GM23338 (cell line): ENCODE measurements at regions not wholly inside any gene's neighbourhood (a gene's known extent, or its start where the extent isn't known, plus 50 kb on each side); places are given as distances from the start of the nearest gene placed in this dataset.

Source experiments
- ATAC-seq: fragments of 200-7000 bp; cut with Tn5 transposase; 3 replicates; pipeline ENCODE4 v1.9.1; 2020
- DNase-seq: peaks from one replicate; pipeline ENCODE4 v3.0.0-alpha.2; 2015; ENCODE audit warnings: low spot score
- H2AFZ ChIP-seq: fragments of 200-600 bp; sonication (generic); 2 replicates; pipeline ENCODE4 v1.8.0; 2016; ENCODE audit warnings: antibody characterized with exemption, mild to moderate bottlenecking, moderate library complexity
- H3F3A ChIP-seq: fragments of 200-600 bp; sonication (generic); replicated peaks from 2 replicates; pipeline ENCODE4 v1.8.0; 2017; ENCODE audit warnings: antibody characterized with exemption, mixed run types, low read depth
- H3K27ac ChIP-seq: fragments of 200-600 bp; sonication (generic); 2 replicates; pipeline ENCODE4 v1.6.1; 2016; ENCODE audit warnings: low read depth
- H3K27me3 ChIP-seq: fragments of 200-600 bp; sonication (generic); 2 replicates; pipeline ENCODE4 v1.8.0; 2016; ENCODE audit warnings: mild to moderate bottlenecking, mixed run types, moderate library complexity; ENCODE audit not compliant: insufficient read depth
- H3K36me3 ChIP-seq: fragments of 200-600 bp; sonication (generic); 2 replicates; pipeline ENCODE4 v1.8.0; 2016; ENCODE audit warnings: mild to moderate bottlenecking; ENCODE audit not compliant: insufficient read depth
- H3K4me1 ChIP-seq: fragments of 200-600 bp; sonication (generic); 2 replicates; pipeline ENCODE4 v1.8.0; 2016; ENCODE audit warnings: mild to moderate bottlenecking, moderate library complexity; ENCODE audit not compliant: insufficient read depth
- H3K4me2 ChIP-seq: fragments of 200-600 bp; sonication (generic); 2 replicates; pipeline ENCODE4 v1.7.1; 2017; ENCODE audit warnings: mixed run types
- H3K4me3 ChIP-seq: fragments of 200-600 bp; sonication (generic); 2 replicates; pipeline ENCODE4 v1.6.1; 2016; ENCODE audit warnings: mixed run types
- H3K79me2 ChIP-seq: fragments of 200-600 bp; sonication (generic); replicated peaks from 2 replicates; pipeline ENCODE4 v1.8.0; 2017; ENCODE audit warnings: mild to moderate bottlenecking; ENCODE audit not compliant: insufficient read depth
- H3K9me2 ChIP-seq: fragments of 200-600 bp; sonication (generic); 2 replicates; pipeline ENCODE4 v1.8.0; 2017; ENCODE audit not compliant: insufficient read depth
- H4K20me1 ChIP-seq: fragments of 200-600 bp; sonication (generic); replicated peaks from 2 replicates; pipeline ENCODE4 v1.8.0; 2017; ENCODE audit warnings: mild to moderate bottlenecking; ENCODE audit not compliant: insufficient read depth
- H3K27ac Mint-ChIP-seq: 2 replicates; pipeline ENCODE4 v1.8.0; 2020; ENCODE audit warnings: inconsistent platforms, mild to moderate bottlenecking, moderate library complexity, mixed read lengths
- H3K27me3 Mint-ChIP-seq: 3 replicates; pipeline ENCODE4 v1.8.0; 2022; ENCODE audit warnings: low read depth, mild to moderate bottlenecking, moderate library complexity, mixed read lengths, inconsistent platforms; ENCODE audit not compliant: insufficient read depth, poor library complexity
- H3K36me3 Mint-ChIP-seq: 3 replicates; pipeline ENCODE4 v1.8.0; 2021; ENCODE audit warnings: low read depth, mild to moderate bottlenecking, inconsistent platforms, moderate library complexity, mixed read lengths
- H3K4me1 Mint-ChIP-seq: 3 replicates; pipeline ENCODE4 v1.8.0; 2020; ENCODE audit warnings: mild to moderate bottlenecking, inconsistent platforms, mixed read lengths
- H3K4me3 Mint-ChIP-seq: 3 replicates; pipeline ENCODE4 v1.8.0; 2021; ENCODE audit warnings: moderate library complexity, mild to moderate bottlenecking, inconsistent platforms, mixed read lengths
- H3K9me3 Mint-ChIP-seq: 3 replicates; pipeline ENCODE4 v1.8.0; 2020; ENCODE audit warnings: moderate library complexity, mild to moderate bottlenecking, inconsistent platforms, mixed read lengths
- CREB1 ChIP-seq: fragments of 250-450 bp; sonication (Bioruptor Pico); IDR thresholded peaks from 2 replicates; pipeline ENCODE4 v1.5.0; 2020; ENCODE audit warnings: low read depth, mild to moderate bottlenecking, moderate library complexity
- CTCF ChIP-seq, 2 experiments: fragments of 200-600 bp in 1 of 2; sonication (generic) in 1 of 2; conservative IDR thresholded peaks; 2 replicates each; pipeline versions ENCODE4 v1.5.1 to v1.6.1; 2016 to 2017; ENCODE audit warnings: antibody characterized with exemption in 2 of 2, low read depth in 2 of 2, mild to moderate bottlenecking in 2 of 2, moderate library complexity in 1 of 2
- EZH2 ChIP-seq: fragments of 200-600 bp; sonication (generic); IDR thresholded peaks from one replicate; pipeline ENCODE4 v1.8.0; 2017; ENCODE audit warnings: antibody characterized with exemption, mild to moderate bottlenecking, low read depth; ENCODE audit not compliant: unreplicated experiment
- EZH2phosphoT487 ChIP-seq: fragments of 200-600 bp; sonication (generic); IDR thresholded peaks from one replicate; pipeline ENCODE4 v1.8.1; 2018; ENCODE audit warnings: antibody characterized with exemption; ENCODE audit not compliant: unreplicated experiment
- JUNB ChIP-seq: IDR thresholded peaks from one replicate; pipeline ENCODE4 v1.6.1; 2016; ENCODE audit warnings: antibody characterized with exemption; ENCODE audit not compliant: unreplicated experiment
- POLR2AphosphoS5 ChIP-seq: IDR thresholded peaks from 2 replicates; pipeline ENCODE4 v1.6.1; 2016; ENCODE audit warnings: antibody characterized with exemption, low read depth
- STAT1 ChIP-seq: IDR thresholded peaks from one replicate; pipeline ENCODE4 v1.6.1; 2016; ENCODE audit warnings: antibody characterized with exemption; ENCODE audit not compliant: unreplicated experiment
- ZNF114 ChIP-seq: fragments of 250-450 bp; sonication (Bioruptor Pico); IDR thresholded peaks from 2 replicates; pipeline ENCODE4 v1.5.0; 2020; ENCODE audit warnings: mild to moderate bottlenecking, moderate library complexity
- TF ChIP-seq, protein P1 (sequence below): fragments of 250-450 bp; sonication (Bioruptor Pico); IDR thresholded peaks from 2 replicates; pipeline ENCODE4 v1.5.0; 2020; ENCODE audit warnings: mild to moderate bottlenecking, moderate library complexity

DNA sequence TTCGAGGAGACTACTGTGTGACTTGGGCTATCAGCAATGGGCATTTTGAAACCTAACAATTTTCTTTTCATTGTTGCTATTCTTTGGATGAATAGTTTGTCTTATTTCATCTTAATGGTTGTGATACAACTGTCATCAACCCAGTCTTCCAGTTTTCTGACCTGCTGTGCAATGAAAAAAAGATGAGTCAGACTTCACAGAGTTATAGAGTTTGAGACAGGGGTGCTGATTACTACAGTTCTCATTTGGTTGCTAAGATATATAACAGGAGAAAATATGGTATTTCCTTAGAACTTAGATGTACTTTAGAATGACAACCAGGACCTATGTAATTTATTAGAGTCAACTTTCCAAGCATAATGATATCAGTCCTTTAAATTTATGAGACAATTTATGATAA, 564.4 kb upstream of the NUDT12 start:
- H3K4me2 ChIP-seq, result no peak overlapping the region
- Mint-ChIP-seq H3K36me3 (no peaks in the 10 kb centered on the region), H3K4me3 (no peak overlapping the region), H3K9me3 (no peaks in the 10 kb centered on the region; the same call in 2 of the 3 replicates), H3K27me3 (no peaks in the 10 kb centered on the region), H3K4me1 (no peaks in the 10 kb centered on the region), H3K27ac (no peak overlapping the region)
- no peaks in the 10 kb centered on the region for H3K36me3 ChIP-seq
- H3K79me2 ChIP-seq, result no peaks in the 10 kb centered on the region
- no peaks in the 10 kb centered on the region for H3K27me3 ChIP-seq
- H3F3A ChIP-seq, result no peaks in the 10 kb centered on the region
- no peak overlapping the region for H2AFZ ChIP-seq
- H3K9me2 ChIP-seq, result no peaks in the 10 kb centered on the region
- ATAC-seq (no peak), DNase-seq (no peak)
- no peaks in the 10 kb centered on the region for H4K20me1 ChIP-seq
- no peak overlapping the region for H3K27ac ChIP-seq
- TF ChIP-seq EZH2phosphoT487 (no peak), EZH2 (no peak), STAT1 (no peak), POLR2AphosphoS5 (no peak), CREB1 (no peak), JUNB (no peak)
- TF ChIP-seq, protein P1, sequence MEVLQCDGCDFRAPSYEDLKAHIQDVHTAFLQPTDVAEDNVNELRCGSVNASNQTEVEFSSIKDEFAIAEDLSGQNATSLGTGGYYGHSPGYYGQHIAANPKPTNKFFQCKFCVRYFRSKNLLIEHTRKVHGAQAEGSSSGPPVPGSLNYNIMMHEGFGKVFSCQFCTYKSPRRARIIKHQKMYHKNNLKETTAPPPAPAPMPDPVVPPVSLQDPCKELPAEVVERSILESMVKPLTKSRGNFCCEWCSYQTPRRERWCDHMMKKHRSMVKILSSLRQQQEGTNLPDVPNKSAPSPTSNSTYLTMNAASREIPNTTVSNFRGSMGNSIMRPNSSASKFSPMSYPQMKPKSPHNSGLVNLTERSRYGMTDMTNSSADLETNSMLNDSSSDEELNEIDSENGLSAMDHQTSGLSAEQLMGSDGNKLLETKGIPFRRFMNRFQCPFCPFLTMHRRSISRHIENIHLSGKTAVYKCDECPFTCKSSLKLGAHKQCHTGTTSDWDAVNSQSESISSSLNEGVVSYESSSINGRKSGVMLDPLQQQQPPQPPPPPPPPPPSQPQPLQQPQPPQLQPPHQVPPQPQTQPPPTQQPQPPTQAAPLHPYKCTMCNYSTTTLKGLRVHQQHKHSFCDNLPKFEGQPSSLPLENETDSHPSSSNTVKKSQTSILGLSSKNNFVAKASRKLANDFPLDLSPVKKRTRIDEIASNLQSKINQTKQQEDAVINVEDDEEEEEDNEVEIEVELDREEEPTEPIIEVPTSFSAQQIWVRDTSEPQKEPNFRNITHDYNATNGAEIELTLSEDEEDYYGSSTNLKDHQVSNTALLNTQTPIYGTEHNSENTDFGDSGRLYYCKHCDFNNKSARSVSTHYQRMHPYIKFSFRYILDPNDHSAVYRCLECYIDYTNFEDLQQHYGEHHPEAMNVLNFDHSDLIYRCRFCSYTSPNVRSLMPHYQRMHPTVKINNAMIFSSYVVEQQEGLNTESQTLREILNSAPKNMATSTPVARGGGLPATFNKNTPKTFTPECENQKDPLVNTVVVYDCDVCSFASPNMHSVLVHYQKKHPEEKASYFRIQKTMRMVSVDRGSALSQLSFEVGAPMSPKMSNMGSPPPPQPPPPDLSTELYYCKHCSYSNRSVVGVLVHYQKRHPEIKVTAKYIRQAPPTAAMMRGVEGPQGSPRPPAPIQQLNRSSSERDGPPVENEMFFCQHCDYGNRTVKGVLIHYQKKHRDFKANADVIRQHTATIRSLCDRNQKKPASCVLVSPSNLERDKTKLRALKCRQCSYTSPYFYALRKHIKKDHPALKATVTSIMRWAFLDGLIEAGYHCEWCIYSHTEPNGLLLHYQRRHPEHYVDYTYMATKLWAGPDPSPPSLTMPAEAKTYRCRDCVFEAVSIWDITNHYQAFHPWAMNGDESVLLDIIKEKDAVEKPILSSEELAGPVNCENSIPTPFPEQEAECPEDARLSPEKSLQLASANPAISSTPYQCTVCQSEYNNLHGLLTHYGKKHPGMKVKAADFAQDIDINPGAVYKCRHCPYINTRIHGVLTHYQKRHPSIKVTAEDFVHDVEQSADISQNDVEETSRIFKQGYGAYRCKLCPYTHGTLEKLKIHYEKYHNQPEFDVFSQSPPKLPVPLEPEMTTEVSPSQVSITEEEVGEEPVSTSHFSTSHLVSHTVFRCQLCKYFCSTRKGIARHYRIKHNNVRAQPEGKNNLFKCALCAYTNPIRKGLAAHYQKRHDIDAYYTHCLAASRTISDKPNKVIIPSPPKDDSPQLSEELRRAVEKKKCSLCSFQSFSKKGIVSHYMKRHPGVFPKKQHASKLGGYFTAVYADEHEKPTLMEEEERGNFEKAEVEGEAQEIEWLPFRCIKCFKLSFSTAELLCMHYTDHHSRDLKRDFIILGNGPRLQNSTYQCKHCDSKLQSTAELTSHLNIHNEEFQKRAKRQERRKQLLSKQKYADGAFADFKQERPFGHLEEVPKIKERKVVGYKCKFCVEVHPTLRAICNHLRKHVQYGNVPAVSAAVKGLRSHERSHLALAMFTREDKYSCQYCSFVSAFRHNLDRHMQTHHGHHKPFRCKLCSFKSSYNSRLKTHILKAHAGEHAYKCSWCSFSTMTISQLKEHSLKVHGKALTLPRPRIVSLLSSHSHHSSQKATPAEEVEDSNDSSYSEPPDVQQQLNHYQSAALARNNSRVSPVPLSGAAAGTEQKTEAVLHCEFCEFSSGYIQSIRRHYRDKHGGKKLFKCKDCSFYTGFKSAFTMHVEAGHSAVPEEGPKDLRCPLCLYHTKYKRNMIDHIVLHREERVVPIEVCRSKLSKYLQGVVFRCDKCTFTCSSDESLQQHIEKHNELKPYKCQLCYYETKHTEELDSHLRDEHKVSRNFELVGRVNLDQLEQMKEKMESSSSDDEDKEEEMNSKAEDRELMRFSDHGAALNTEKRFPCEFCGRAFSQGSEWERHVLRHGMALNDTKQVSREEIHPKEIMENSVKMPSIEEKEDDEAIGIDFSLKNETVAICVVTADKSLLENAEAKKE (CRISPR knock-in tag), result no peak
- H3K4me1 ChIP-seq, result no peaks in the 10 kb centered on the region
- H3K4me3 ChIP-seq, result no peak overlapping the region

GRCh38 chr5:104119529-104119928, 556.9 kb upstream of the NUDT12 start:
- Histone ChIP-seq H3K4me1 (no peaks in the 10 kb centered on the region), H3K36me3 (no peaks in the 10 kb centered on the region), H3K79me2 (no peaks in the 10 kb centered on the region), H3K9me2 (no peaks in the 10 kb centered on the region), H3K4me2 (no peak overlapping the region), H3F3A (no peaks in the 10 kb centered on the region), H3K4me3 (no peak overlapping the region), H3K27ac (no peak overlapping the region), H2AFZ (no peak overlapping the region), H3K27me3 (no peaks in the 10 kb centered on the region), H4K20me1 (no peaks in the 10 kb centered on the region)
- DNase-seq (no peak), ATAC-seq (no peak)
- no peak overlapping the region for H3K4me3 Mint-ChIP-seq
- TF ChIP-seq CTCF (conservative IDR thresholded peaks at IDR 0.05; ENCODE audit: low read depth in 2 of 2) (no peak), ZNF114 (CRISPR knock-in tag) (no peak)
- no peaks in the 10 kb centered on the region for H3K36me3 Mint-ChIP-seq
- H3K27me3 Mint-ChIP-seq, result no peaks in the 10 kb centered on the region
- H3K9me3 Mint-ChIP-seq, result no peaks in the 10 kb centered on the region
- H3K27ac Mint-ChIP-seq, result no peak overlapping the region
- H3K4me1 Mint-ChIP-seq, result no peaks in the 10 kb centered on the region
